Activated CD4-positive, CD25-positive, alpha-beta regulatory T cell (primary cell): ENCODE measurements at regions not wholly inside any gene's neighbourhood (a gene's known extent, or its start where the extent isn't known, plus 50 kb on each side); places are given as distances from the start of the nearest gene placed in this dataset.

Source experiments
- DNase-seq, 4 experiments: peaks; one replicate each; lab custom pipeline; 2025; lab: John Stamatoyannopoulos, UW

GRCh38 chr1:2916706-2917105, 104.6 kb upstream of the ACTRT2 start:
- DNase-seq: no peak

DNA sequence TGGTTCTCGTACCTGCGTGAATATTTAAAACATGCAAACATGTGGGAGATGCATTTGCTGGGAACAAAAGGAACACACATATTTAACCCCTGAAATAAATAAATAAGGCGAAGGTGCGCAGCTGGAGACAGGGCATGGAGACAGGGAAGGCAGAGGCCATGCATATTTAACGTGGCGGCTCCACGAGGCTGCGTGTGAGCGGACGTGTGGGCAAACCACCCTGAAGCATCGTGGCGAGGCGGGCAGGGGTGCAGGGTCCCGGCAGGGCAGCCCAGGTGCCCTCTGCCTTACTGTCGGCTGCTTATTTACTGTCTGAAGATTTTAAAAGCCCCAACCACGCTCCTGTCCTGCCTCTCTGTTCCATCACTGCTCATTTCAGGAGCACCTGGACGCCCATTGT, 104.0 kb upstream of the ACTRT2 start:
- no peak for DNase-seq

DNA sequence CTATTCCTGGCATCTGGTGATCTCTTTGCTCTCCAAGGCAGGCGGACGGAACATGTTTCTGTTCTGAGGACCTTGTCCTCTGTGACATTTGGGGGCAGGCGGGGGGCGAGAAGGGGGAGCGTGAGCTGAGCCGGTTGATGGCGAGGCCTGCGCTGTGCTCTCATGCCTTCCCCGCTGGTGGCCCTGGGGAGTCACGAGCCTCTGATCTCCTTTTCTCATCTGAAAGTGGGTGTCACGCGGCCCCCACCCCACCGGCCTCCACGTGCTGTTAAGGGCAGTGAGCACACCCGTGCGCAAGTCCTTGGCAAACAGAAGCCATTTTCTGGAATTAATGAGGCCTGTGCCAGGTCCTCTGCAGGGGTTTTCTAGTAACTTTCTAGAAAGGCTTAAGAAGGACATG, 102.8 kb upstream of the ACTRT2 start:
- no peak for DNase-seq

GRCh38 chr1:2919841-2920240, 101.4 kb upstream of the ACTRT2 start:
- DNase-seq: no peak

GRCh38 chr1:2920421-2921015, 100.7 kb upstream of the ACTRT2 start:
- no peak for DNase-seq

GRCh38 chr1:2921970-2922686, 99.1 kb upstream of the ACTRT2 start:
- DNase-seq: no peak

DNA sequence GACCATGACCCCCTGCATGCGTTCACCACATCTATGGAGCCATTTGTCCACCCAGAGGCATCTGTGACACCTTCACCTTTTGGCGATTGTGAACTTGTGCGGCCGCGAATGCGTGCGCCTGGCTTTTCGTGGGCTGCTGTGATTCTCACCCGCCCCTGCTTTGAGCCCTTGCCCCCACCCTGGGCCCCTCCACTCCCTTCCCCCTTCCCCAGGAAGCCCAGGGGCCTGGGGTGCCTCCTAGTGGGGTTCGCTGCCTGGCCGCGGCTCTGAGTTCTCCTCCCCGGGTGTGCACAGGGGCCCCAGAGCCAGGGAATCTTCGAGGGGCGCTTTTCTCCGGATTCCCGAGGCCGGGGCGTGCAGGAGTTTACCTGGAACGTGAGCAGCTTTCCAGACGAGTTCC, 97.9 kb upstream of the ACTRT2 start:
- no peak for DNase-seq

- DNase-seq: no peak
These were observed 96.0 kb upstream of the ACTRT2 start for GRCh38 chr1:2925291-2925690.

DNA sequence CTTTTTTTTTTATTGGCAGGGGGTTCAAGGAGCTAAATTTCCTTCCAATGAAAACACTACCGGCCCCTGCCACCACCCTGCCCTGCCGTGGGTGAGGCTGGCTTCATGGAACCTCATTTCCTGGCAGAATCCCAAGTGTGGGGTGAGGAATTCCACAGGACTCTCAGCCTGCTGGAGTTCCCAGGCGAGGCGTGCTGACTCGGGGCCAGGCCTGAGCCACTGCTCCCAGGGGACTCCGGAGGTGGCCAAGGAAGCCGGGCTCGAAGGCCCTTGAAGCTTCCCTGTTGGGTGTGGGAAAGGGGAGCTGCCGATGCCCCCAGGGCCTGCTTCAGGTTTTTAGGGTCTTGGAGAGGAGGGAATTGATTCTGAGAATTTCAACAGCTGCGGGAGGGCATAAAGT, 95.3 kb upstream of the ACTRT2 start:
- DNase-seq: no peak

- DNase-seq: no peak
These were observed 94.7 kb upstream of the ACTRT2 start for GRCh38 chr1:2926447-2927055.

DNA sequence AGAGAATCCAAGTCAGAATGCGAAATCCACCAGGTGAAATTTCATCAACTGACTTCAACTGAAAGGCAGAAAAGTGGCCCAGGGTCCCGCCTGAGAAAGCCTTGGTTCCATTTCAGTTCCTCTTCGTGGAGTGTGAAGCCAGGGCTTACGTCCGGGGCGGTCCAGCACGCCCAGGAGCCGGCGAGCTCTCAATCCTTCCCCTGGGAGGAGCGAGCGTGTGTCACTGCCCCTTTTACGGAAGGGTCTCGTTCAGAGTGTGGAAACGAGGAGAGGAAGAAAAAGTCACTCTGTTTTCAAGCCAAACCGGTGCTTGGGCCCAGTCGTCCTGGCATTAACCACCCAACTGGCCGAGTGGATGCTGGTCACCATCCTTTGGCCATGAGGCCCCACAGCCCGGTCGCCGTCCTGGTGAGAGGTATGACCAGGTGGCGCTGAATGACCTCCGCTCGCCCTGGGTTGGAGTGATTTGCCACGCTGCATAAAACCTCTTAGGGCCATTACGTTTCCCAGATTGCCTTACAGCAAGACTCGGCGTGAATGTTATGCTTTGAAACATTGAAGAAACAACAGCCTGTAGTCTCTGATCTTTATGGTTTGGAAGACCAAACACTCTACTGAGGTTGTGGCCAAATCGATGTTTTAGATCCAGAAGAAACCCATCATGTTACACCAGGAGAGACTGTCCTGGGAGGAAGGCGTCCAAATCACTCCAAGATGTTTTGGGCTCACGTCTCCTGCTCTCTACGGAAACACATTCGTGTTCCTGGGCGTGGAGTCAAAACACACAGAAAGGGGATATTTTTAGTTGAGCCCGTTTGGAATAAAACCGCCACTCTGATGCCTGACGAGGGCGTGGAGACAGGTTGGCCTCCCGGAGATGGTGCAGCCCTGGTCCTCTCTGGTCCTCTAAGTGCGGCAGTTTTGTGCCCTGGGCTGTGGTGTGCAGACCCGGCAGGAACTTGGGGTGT, 93.6 kb upstream of the ACTRT2 start:
- DNase-seq: no peak

- DNase-seq: no peak
These were observed 92.6 kb upstream of the ACTRT2 start for GRCh38 chr1:2928366-2929325.

DNA sequence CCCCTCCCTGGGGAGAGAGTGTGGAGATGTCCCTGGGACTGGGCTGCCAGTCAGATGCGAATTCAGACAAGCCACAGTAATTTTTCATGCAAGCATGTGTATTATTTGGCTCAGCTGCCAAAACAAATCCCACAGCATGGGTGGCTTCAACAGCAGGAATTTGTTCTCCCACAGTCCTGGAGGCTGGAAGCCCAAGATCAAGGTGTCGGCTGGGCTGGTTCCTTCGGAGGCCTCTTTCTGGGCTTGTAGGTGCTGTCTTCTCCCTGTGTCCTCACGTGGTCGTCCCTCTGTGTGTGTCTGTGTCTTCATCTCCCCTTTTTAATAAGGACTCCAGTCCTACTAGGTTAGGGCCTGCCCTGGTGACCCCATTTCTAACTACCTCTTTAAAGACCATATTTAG, 91.9 kb upstream of the ACTRT2 start:
- no peak for DNase-seq

GRCh38 chr1:2930016-2930815, 91.1 kb upstream of the ACTRT2 start:
- DNase-seq: no peak

DNA sequence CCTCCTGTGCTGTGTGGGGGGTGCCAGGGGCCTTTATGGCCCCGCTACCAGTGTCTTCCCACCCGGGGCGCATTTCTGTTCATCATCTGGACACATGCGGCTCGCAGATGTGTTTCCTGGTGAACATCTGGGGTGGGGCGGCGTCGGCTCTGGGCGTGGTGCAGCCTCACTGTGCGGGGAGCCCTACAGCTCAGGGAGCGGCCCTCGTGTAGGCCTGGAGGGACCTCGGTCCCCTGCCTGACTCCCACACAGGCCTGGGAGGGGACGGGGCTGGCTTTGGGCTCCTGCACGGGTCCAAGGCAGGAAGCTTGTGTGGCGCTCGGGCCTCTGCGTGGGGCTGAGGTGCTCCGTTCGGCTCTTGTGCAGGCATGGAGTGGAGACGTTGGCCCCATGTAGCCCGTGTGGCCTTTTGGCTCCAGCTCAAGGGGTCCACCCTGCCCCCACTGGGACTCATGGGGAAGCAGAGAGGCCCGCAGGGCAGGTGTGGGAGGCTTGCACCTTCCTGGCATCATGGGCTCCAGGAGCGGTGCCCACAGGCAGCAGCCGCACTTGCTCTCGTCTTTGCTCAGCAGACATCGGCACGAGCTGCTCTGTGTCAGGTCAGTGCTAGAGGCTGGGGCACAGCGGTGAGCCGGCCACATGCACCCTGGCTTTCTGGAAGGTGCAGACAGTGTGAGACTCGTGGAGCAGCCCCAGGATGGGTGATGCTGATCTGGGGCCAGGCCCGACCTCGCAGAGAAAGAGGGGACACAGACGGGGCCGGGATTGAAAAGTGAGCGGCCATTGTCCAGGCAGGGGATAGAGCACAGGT, 90.1 kb upstream of the ACTRT2 start:
- DNase-seq: no peak

GRCh38 chr1:2931724-2932401, 89.4 kb upstream of the ACTRT2 start:
- no peak for DNase-seq

- no peak for DNase-seq
These were observed 88.5 kb upstream of the ACTRT2 start for GRCh38 chr1:2932671-2933350.

- DNase-seq: no peak
These were observed 87.7 kb upstream of the ACTRT2 start for GRCh38 chr1:2933431-2934155.
